Activated naive CD4-positive, alpha-beta T cell treated with anti-CD3 and anti-CD28 coated beads, Interleukin-2, amount 50 U/mL, for 24 hours (primary cell): ENCODE measurements at regions not wholly inside any gene's neighbourhood (a gene's known extent, or its start where the extent isn't known, plus 50 kb on each side); places are given as distances from the start of the nearest gene placed in this dataset.

Experiments
- H3K27ac Mint-ChIP-seq: one replicate; pipeline ENCODE4 v1.8.0; 2021; ENCODE audit warnings: mild to moderate bottlenecking, mixed read lengths
- H3K27me3 Mint-ChIP-seq: one replicate; pipeline ENCODE4 v1.8.0; 2021; ENCODE audit warnings: mixed read lengths
- H3K36me3 Mint-ChIP-seq: one replicate; pipeline ENCODE4 v1.8.0; 2021; ENCODE audit warnings: mixed read lengths
- H3K4me1 Mint-ChIP-seq: one replicate; pipeline ENCODE4 v1.8.0; 2021; ENCODE audit warnings: mixed read lengths
- H3K4me3 Mint-ChIP-seq: one replicate; pipeline ENCODE4 v1.8.0; 2021; ENCODE audit warnings: mild to moderate bottlenecking, mixed read lengths
- H3K9me3 Mint-ChIP-seq: one replicate; pipeline ENCODE4 v1.8.0; 2021; ENCODE audit warnings: mixed read lengths

DNA sequence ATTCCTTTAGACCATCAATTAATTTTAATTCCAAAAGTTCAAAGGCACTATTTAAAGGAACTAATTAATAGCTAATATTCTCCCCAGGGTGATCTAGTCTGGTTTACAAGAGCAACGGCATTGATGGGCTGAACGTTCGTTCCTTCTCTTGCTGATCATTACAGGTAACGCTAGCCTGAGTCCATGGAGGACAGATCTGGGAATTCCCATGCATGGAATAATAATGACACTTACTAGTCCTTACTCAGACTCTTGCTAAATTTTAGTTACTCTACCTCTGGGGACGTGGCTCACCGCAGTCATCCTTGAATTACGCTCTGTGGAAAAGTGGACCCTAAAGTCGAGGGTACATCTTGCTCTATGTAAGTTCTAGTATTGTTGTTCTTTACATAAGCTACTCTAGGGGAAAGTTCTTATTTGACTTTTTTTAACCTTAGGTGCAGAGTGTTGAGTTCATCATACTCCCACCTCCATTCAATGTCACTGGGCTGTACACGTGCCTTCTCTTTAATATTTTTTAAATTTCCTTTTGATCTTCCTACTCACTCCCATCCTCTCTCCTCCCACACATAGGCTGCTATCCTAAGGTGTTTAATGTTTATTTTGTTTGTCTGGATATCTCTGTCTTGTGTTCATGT lies 133.9 kb downstream of the ZNF281 start:
- Mint-ChIP-seq H3K9me3 (no peaks in the 10 kb centered on the region), H3K27ac (no peak overlapping the region), H3K4me1 (no peaks in the 10 kb centered on the region), H3K36me3 (no peaks in the 10 kb centered on the region), H3K4me3 (no peak overlapping the region), H3K27me3 (no peaks in the 10 kb centered on the region)

- no peaks in the 10 kb centered on the region for H3K27me3 Mint-ChIP-seq
- H3K27ac Mint-ChIP-seq, result no peak overlapping the region
- H3K36me3 Mint-ChIP-seq, result no peaks in the 10 kb centered on the region
- no peak overlapping the region for H3K4me3 Mint-ChIP-seq
- no peaks in the 10 kb centered on the region for H3K4me1 Mint-ChIP-seq
- no peaks in the 10 kb centered on the region for H3K9me3 Mint-ChIP-seq
Measured at GRCh38 chr1:200275415-200275814, 134.4 kb downstream of the ZNF281 start.

DNA sequence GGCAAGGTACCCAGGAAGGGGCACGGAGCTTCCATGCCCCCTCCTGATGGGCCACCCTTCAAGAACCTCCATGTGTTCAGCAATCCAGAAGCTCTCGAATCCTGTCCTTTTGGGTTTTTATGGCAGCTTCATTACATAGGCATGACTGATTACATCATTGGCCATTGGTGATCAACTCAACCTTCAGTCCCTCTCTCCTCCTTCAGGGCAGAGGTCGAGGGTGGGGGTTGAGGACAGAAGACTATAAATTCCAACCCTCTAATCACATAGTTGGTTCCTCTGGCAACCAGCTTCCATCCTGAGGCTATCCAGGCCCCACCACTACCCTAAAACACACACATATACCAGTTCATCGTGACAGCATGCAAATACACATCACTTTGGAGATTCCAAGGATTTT lies 135.7 kb downstream of the ZNF281 start:
- no peaks in the 10 kb centered on the region for H3K27me3 Mint-ChIP-seq
- H3K27ac Mint-ChIP-seq, result no peak overlapping the region
- no peak overlapping the region for H3K4me3 Mint-ChIP-seq
- no peaks in the 10 kb centered on the region for H3K36me3 Mint-ChIP-seq
- H3K9me3 Mint-ChIP-seq, result no peaks in the 10 kb centered on the region
- no peaks in the 10 kb centered on the region for H3K4me1 Mint-ChIP-seq

DNA sequence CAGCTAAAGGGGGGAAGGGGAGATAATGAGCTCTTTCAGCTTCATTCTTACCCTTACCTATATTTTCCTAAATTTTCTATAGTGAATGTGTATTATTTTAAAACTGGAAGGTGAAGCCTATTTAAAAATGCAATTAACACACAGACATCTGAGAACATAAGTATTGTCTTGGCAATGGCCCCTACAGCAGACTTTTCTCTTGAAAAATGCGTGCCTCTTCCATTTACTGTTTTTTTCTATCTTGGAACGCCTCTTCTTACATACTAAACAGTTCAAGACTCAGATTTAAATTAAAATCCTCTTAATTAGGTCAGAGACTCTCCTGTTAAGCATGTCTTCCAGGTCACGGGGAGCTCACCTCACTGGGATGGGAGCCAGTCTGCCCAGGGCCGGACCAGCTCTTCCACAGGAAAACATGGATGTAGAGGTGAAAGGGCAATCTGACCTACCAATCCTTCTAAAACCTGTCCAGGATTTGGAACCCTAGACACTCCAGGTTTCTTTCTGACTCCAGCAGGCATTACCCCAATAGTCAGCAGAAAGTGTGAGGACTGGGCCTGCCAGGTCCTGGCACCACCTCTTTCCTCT lies 137.3 kb downstream of the ZNF281 start:
- Mint-ChIP-seq H3K9me3 (no peaks in the 10 kb centered on the region), H3K4me3 (no peak overlapping the region), H3K36me3 (no peaks in the 10 kb centered on the region), H3K27ac (no peak overlapping the region), H3K27me3 (no peaks in the 10 kb centered on the region), H3K4me1 (no peaks in the 10 kb centered on the region)

DNA sequence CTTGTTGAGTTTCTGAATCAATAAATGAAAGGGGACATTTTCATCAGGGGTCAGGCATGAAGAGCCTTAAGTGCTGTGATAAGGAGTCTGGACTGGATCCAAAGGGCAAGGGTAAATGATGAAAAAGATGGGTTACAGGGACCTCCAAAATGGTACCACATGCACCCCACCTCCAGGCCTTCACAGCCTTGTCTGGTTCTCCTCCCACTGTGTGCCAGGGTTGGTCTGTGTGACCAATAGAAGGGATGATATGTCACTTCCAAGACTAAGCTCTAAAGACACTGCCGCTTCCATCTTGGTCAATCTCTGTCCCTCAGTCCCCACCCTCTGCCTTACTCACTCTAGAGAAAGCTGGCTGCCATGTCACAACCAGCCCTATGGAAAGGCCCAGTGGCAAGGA lies 140.6 kb downstream of the ZNF281 start:
- Mint-ChIP-seq H3K36me3 (no peaks in the 10 kb centered on the region), H3K4me1 (no peaks in the 10 kb centered on the region), H3K4me3 (no peak overlapping the region), H3K27ac (no peak overlapping the region), H3K27me3 (no peaks in the 10 kb centered on the region), H3K9me3 (no peaks in the 10 kb centered on the region)

DNA sequence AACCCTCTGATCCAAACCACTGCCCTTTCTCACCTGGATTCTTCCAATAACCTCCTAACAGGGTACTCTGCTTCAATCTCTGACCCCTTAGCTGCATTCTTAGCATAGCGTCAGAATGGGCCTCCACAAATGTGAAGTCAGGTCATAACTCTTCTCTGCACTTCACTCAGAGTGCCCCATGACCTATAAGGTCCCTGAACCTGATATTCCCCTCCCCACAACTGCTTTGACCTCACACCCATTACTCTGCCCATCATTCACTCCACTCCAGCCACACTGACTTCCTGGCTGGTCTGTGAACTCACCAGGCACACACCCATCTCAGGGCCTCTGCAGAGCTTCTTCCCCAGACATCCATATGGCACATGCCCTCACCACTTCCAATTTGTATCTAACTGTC lies 141.9 kb downstream of the ZNF281 start:
- Mint-ChIP-seq H3K4me1 (no peaks in the 10 kb centered on the region), H3K36me3 (no peaks in the 10 kb centered on the region), H3K27ac (no peak overlapping the region), H3K4me3 (no peak overlapping the region), H3K9me3 (no peaks in the 10 kb centered on the region), H3K27me3 (no peaks in the 10 kb centered on the region)

DNA sequence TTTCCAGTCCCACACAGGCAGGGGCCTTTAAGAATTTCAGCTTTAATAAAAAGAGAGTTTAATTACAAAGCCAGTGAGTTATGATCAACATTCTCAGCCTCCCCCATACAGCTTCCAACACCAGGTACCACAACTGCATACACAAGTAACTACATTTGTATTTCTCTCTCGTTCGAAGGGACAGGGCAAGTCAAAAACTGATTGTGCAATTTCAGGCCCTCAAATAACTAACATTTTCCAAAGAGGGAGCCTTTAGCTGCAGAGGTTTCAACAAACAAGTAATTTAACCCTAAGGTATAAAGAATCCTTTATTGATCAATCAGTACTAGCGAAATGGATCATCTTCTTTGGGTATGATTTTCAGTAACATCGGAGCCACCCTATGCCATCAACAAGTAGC lies 142.4 kb downstream of the ZNF281 start:
- H3K9me3 Mint-ChIP-seq, result no peaks in the 10 kb centered on the region
- H3K27ac Mint-ChIP-seq, result no peak overlapping the region
- H3K36me3 Mint-ChIP-seq, result no peaks in the 10 kb centered on the region
- H3K27me3 Mint-ChIP-seq, result no peaks in the 10 kb centered on the region
- no peak overlapping the region for H3K4me3 Mint-ChIP-seq
- no peaks in the 10 kb centered on the region for H3K4me1 Mint-ChIP-seq

DNA sequence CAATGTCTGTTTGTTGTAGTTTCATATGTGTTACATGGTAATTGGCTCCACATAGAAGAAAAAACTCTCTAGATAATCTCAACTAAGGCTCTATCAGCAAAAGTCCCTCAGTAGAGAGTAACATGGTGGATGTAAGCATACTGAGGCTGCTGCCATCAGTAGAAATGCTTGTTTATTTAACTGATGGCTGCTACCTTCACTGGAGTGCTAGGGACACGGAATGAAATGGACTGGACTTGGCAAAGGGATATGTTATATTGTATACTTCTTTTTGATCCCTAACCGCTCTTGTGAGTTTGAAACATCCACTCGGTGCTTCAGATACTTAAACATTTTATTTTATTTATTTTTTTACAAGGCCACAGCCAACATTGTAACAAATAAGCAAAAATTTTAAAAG lies 143.0 kb downstream of the ZNF281 start:
- no peaks in the 10 kb centered on the region for H3K9me3 Mint-ChIP-seq
- no peaks in the 10 kb centered on the region for H3K36me3 Mint-ChIP-seq
- no peaks in the 10 kb centered on the region for H3K4me1 Mint-ChIP-seq
- no peak overlapping the region for H3K27ac Mint-ChIP-seq
- H3K27me3 Mint-ChIP-seq, result no peaks in the 10 kb centered on the region
- no peak overlapping the region for H3K4me3 Mint-ChIP-seq

DNA sequence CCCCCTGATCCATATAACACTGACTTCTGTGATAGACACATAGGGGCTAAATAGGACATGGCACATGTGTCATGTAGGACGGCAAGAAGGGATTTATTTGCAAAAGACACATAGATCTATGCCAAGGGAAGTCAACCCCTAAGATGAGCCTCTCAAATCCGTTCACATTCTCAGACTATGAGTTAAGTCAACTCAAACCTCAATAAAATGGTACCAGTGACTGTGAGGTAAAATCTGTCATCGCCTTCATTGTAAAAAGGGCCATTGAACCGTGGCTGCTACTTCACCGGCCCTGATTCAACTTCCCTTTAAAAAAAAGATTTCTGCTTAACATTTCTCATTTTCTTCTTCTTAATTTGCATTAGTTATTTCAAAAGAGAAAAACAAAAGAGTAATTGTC lies 144.0 kb downstream of the ZNF281 start:
- Mint-ChIP-seq H3K9me3 (no peaks in the 10 kb centered on the region), H3K4me1 (no peaks in the 10 kb centered on the region), H3K36me3 (no peaks in the 10 kb centered on the region), H3K27ac (no peak overlapping the region), H3K4me3 (no peak overlapping the region), H3K27me3 (no peaks in the 10 kb centered on the region)

DNA sequence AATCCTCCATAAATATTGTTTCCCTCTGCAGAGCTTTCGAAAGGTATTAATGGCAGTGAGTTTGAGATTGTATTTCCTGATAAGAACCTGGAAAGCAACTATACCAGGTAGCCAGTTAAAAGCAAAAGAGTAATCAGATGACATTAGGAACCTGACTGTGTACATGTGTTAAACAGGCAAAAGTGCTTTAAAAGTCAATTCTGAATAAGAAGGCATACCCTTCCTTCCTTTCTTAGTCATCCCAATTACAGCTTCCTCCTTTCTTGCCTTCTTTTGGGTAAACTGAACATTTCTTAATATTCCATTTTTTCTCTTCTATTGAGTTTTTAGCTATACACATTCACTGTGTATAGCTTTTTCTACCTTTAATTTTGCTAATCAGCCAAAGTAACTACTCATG lies 144.7 kb downstream of the ZNF281 start:
- no peak overlapping the region for H3K4me3 Mint-ChIP-seq
- H3K36me3 Mint-ChIP-seq, result no peaks in the 10 kb centered on the region

GRCh38 chr1:200263203-200263602 lies 146.6 kb downstream of the ZNF281 start:
- Mint-ChIP-seq H3K9me3 (no peaks in the 10 kb centered on the region), H3K27me3 (no peaks in the 10 kb centered on the region), H3K4me1 (no peaks in the 10 kb centered on the region), H3K36me3 (no peaks in the 10 kb centered on the region), H3K4me3 (no peak overlapping the region), H3K27ac (no peak overlapping the region)

More for the DNA sequence above, 144.7 kb downstream of the ZNF281 start:
- Mint-ChIP-seq H3K9me3 (no peaks in the 10 kb centered on the region), H3K27me3 (no peaks in the 10 kb centered on the region), H3K27ac (no peak overlapping the region), H3K4me1 (no peaks in the 10 kb centered on the region)

- Mint-ChIP-seq H3K27ac (no peak overlapping the region), H3K36me3 (no peaks in the 10 kb centered on the region), H3K4me1 (no peaks in the 10 kb centered on the region), H3K27me3 (no peaks in the 10 kb centered on the region), H3K4me3 (no peak overlapping the region), H3K9me3 (no peaks in the 10 kb centered on the region)
Measured at GRCh38 chr1:200262326-200262965, 147.4 kb downstream of the ZNF281 start.

DNA sequence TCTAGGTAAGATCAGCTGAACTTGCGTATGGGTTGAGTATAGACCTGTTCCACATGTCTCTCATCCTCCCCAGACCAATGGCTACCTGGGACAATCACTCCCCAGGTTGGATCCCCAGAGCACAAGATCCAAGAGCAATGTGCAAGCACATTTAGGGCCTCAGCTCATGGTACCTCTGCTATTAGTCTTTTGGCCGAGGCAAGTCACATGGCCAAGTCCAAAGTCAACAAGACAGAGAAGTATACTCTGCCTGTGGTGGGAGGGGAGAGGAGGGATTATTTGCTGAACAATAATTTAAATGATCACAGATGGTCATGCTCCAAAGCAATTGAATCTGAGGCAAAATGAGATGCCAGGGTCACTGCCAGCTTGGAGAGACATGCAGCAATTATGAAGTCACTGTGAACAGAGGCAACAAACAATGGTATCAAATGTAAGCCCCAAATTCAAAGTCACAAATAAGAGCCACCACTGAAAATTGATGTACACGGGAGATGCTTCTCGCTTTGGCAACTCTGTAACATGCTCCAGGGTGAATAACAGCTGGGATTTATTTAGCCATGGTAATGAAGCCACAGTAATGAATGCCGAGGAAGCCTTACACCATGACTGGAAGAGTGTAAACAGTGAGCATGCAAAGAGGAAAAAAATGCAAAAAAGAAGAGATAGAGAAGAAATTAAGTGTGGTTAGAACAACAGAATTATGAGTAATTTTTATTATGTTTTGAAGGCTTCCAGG lies 149.1 kb downstream of the ZNF281 start:
- no peak overlapping the region for H3K27ac Mint-ChIP-seq
- no peaks in the 10 kb centered on the region for H3K4me1 Mint-ChIP-seq
- no peaks in the 10 kb centered on the region for H3K27me3 Mint-ChIP-seq
- H3K9me3 Mint-ChIP-seq, result no peaks in the 10 kb centered on the region
- no peak overlapping the region for H3K4me3 Mint-ChIP-seq
- H3K36me3 Mint-ChIP-seq, result no peaks in the 10 kb centered on the region

DNA sequence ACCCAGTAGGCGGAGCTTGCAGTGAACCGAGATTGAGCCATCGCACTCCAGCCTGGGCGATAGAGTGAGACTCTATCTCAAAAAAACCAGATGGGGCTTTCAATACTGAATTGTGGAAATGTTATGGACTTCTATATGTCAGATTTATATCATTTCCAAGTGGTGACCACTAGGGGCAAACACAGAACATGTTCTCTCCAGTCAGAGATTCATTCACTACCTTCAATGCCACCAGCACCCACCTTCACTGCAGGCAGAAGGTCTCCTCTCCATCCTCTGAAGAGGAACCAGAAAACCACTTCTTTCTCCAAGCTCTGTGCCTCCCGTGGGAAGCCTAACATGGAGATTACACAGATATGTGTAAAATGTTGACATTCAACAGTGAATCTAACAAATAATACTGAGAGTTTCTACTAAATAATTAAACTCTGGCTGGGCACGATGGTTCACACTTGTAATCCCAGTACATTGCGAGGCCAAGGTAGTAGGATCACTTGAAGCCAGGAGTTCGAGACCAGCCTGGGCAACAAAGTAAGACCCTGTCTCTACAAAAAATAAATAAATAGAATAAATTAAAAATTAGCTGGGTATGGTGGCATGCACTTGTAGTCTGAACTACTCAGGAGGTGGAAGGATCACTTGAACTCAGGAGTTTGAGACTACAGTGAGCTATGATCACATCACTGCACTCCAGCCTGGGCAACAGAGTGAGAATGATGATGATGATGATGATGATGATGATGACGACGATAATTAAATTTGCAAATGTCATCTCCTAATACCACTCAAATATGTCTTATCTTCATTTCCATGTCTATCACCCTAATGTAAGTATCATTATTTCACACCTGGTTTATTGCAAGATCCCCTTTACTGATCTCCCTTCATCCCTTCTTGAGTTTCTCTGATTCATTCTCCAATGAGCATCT lies 151.1 kb downstream of the ZNF281 start:
- H3K27ac Mint-ChIP-seq, result no peak overlapping the region
- H3K36me3 Mint-ChIP-seq, result no peaks in the 10 kb centered on the region
- H3K4me1 Mint-ChIP-seq, result no peaks in the 10 kb centered on the region
- no peaks in the 10 kb centered on the region for H3K27me3 Mint-ChIP-seq
- no peaks in the 10 kb centered on the region for H3K9me3 Mint-ChIP-seq
- no peak overlapping the region for H3K4me3 Mint-ChIP-seq

DNA sequence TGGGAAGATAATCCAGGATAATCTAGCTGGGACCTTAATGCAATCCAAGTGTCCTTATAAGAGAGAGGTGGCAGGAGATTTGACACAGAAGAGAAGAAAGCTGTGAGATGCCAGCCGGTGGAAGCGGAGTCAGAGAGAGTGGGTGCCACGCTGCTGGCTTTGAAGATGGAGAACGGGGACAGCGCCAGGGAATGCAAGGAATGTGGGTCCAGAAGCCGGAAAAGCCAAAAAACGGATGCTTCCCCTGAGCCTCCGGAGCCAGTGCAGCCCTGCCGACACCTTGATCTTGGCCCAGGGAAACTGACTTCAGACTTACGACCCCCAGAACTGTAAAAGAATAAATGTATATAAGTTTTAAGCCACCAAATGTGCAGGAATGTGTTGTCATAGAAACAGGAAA lies 152.6 kb downstream of the ZNF281 start:
- no peak overlapping the region for H3K4me3 Mint-ChIP-seq
- H3K27me3 Mint-ChIP-seq, result no peaks in the 10 kb centered on the region
- H3K27ac Mint-ChIP-seq, result no peak overlapping the region
- no peaks in the 10 kb centered on the region for H3K4me1 Mint-ChIP-seq
- H3K36me3 Mint-ChIP-seq, result no peaks in the 10 kb centered on the region
- no peaks in the 10 kb centered on the region for H3K9me3 Mint-ChIP-seq
